IMR-90 (cell line): ENCODE measurements at regions not wholly inside any gene's neighbourhood (a gene's known extent, or its start where the extent isn't known, plus 50 kb on each side); places are given as distances from the start of the nearest gene placed in this dataset.

Experiments
- ATAC-seq: fragments of 200-7000 bp; cut with Tn5 transposase; 2 replicates; pipeline ENCODE4 v1.9.1; 2020; ENCODE audit warnings: low read depth, mild to moderate bottlenecking, moderate library complexity
- BruUV-seq: library from RNA; stranded (reverse); fragments of 400-500 nt; replicated peaks from 2 replicates; lab custom pipeline; 2021; lab: Mats Ljungman, UMichigan
- CTCF ChIA-PET: fragments of 300-600 bp; formaldehyde crosslinking; extraction: SDS; loops from one replicate; lab custom pipeline; 2021; ENCODE audit warnings: antibody characterized with exemption; lab: Yijun Ruan, JAX
- POLR2A ChIA-PET: fragments of 300-600 bp; sonication (Branson Sonifier 250); formaldehyde crosslinking; loops from one replicate; lab custom pipeline; 2022; ENCODE audit warnings: antibody characterized with exemption; ENCODE audit not compliant: unreplicated experiment; lab: Charles Lee
- DNase-seq: peaks from one replicate; pipeline ENCODE4 v3.0.0; 2013
- H2AFZ ChIP-seq: replicated peaks from 2 replicates; pipeline ENCODE3; 2013; ENCODE audit warnings: low read length, mild to moderate bottlenecking; ENCODE audit not compliant: poor library complexity
- H2AK5ac ChIP-seq: 2 replicates; pipeline ENCODE4 v1.6.1; 2013; ENCODE audit warnings: low read depth, low read length, inconsistent platforms
- H2AK9ac ChIP-seq: replicated peaks from 2 replicates; pipeline ENCODE3; 2013; ENCODE audit warnings: mild to moderate bottlenecking, low read depth, low read length, moderate library complexity; ENCODE audit not compliant: poor library complexity
- H2BK120ac ChIP-seq: 2 replicates; pipeline ENCODE4 v1.6.1; 2013; ENCODE audit warnings: low read depth, low read length, inconsistent platforms
- H2BK15ac ChIP-seq: 3 replicates; pipeline ENCODE4 v1.6.1; 2013; ENCODE audit warnings: low read depth, low read length, inconsistent platforms
- H2BK20ac ChIP-seq: 2 replicates; pipeline ENCODE4 v1.6.1; 2013; ENCODE audit warnings: low read depth, mild to moderate bottlenecking, inconsistent platforms, low read length, moderate library complexity
- H2BK5ac ChIP-seq: 2 replicates; pipeline ENCODE4 v1.6.1; 2013; ENCODE audit warnings: mild to moderate bottlenecking, low read depth, low read length, inconsistent platforms; ENCODE audit not compliant: poor library complexity, severe bottlenecking
- H3K14ac ChIP-seq: replicated peaks from 2 replicates; pipeline ENCODE4 v1.6.1; 2013; ENCODE audit warnings: low read depth, low read length, inconsistent platforms
- H3K18ac ChIP-seq: 2 replicates; pipeline ENCODE4 v1.6.1; 2013; ENCODE audit warnings: low read depth, low read length, control low read depth
- H3K23ac ChIP-seq: 2 replicates; pipeline ENCODE4 v1.6.1; 2013; ENCODE audit warnings: low read depth, low read length, inconsistent platforms
- H3K27ac ChIP-seq: 2 replicates; pipeline ENCODE4 v1.5.1; 2013; ENCODE audit warnings: mild to moderate bottlenecking, control low read depth, low read length; ENCODE audit not compliant: insufficient read depth
- H3K27me3 ChIP-seq: 2 replicates; pipeline ENCODE4 v1.6.1; 2013; ENCODE audit warnings: low read length; ENCODE audit not compliant: control insufficient read depth, insufficient read depth
- H3K36me3 ChIP-seq: 2 replicates; pipeline ENCODE4 v1.6.1; 2013; ENCODE audit warnings: low read length, mixed read lengths; ENCODE audit not compliant: control insufficient read depth, insufficient read depth
- H3K4ac ChIP-seq: 2 replicates; pipeline ENCODE4 v1.6.1; 2013; ENCODE audit warnings: low read depth, low read length, inconsistent platforms
- H3K4me1 ChIP-seq: 2 replicates; pipeline ENCODE4 v1.6.1; 2013; ENCODE audit warnings: low read length, mixed read lengths; ENCODE audit not compliant: control insufficient read depth, insufficient read depth
- H3K4me2 ChIP-seq: 2 replicates; pipeline ENCODE4 v1.6.1; 2013; ENCODE audit warnings: low read depth, mild to moderate bottlenecking, control low read depth, low read length, moderate library complexity
- H3K4me3 ChIP-seq: 2 replicates; pipeline ENCODE4 v1.5.1; 2013; ENCODE audit warnings: low read depth, mild to moderate bottlenecking, control low read depth, low read length, moderate library complexity; ENCODE audit not compliant: insufficient read depth
- H3K56ac ChIP-seq: 2 replicates; pipeline ENCODE4 v1.6.1; 2013; ENCODE audit warnings: low read length, inconsistent platforms; ENCODE audit not compliant: insufficient read depth; ENCODE audit errors: extremely low read depth
- H3K79me1 ChIP-seq, 2 experiments: 2 replicates each; pipeline ENCODE4 v1.6.1; 2013; ENCODE audit warnings: low read length in 2 of 2, inconsistent platforms in 1 of 2, low read depth in 1 of 2
- H3K9ac ChIP-seq: 2 replicates; pipeline ENCODE4 v1.6.1; 2013; ENCODE audit warnings: low read depth, low read length, control low read depth
- H3K9me1 ChIP-seq: 2 replicates; pipeline ENCODE4 v1.6.1; 2013; ENCODE audit warnings: low read length, inconsistent platforms; ENCODE audit not compliant: insufficient read depth
- H3K9me3 ChIP-seq: 2 replicates; pipeline ENCODE4 v1.6.1; 2013; ENCODE audit warnings: low read length; ENCODE audit not compliant: control insufficient read depth, insufficient read depth
- H4K20me1 ChIP-seq: 2 replicates; pipeline ENCODE4 v1.6.1; 2013; ENCODE audit warnings: low read length, inconsistent platforms; ENCODE audit not compliant: insufficient read depth
- H4K5ac ChIP-seq: 2 replicates; pipeline ENCODE4 v1.6.1; 2013; ENCODE audit warnings: mild to moderate bottlenecking, low read depth, low read length, control low read depth
- H4K8ac ChIP-seq, 2 experiments: 2 replicates each; pipeline ENCODE4 v1.6.1; 2013; ENCODE audit warnings: low read depth in 2 of 2, low read length in 2 of 2, control low read depth in 1 of 2, inconsistent platforms in 1 of 2
- H4K91ac ChIP-seq: 2 replicates; pipeline ENCODE4 v1.6.1; 2013; ENCODE audit warnings: low read depth, low read length, inconsistent platforms; ENCODE audit not compliant: insufficient read depth
- BHLHE40 ChIP-seq: fragments of 150-350 bp; IDR thresholded peaks from 2 replicates; pipeline ENCODE4 v1.6.1; 2016; ENCODE audit warnings: mild to moderate bottlenecking, low read depth, low read length
- CEBPB ChIP-seq: IDR thresholded peaks from 2 replicates; pipeline ENCODE4 v1.6.1; 2012; ENCODE audit warnings: low read depth, low read length, improper control_type of control experiment
- CHD1 ChIP-seq: IDR thresholded peaks from 2 replicates; pipeline ENCODE4 v1.6.1; 2012; ENCODE audit warnings: low read depth, low read length, improper control_type of control experiment
- CTCF ChIP-seq: conservative IDR thresholded peaks from 2 replicates; pipeline ENCODE4 v1.5.1; 2012; ENCODE audit warnings: mild to moderate bottlenecking, low read depth, low read length, improper control_type of control experiment
- FOS ChIP-seq: fragments of 150-350 bp; IDR thresholded peaks from 2 replicates; pipeline ENCODE4 v1.6.1; 2016; ENCODE audit warnings: low read depth, low read length
- MAFK ChIP-seq: IDR thresholded peaks from 2 replicates; pipeline ENCODE4 v1.6.1; 2012; ENCODE audit warnings: low read depth, low read length, improper control_type of control experiment
- MAZ ChIP-seq: IDR thresholded peaks from 2 replicates; pipeline ENCODE4 v1.6.1; 2012; ENCODE audit warnings: low read depth, mild to moderate bottlenecking, low read length, improper control_type of control experiment, moderate library complexity, borderline replicate concordance
- MXI1 ChIP-seq: IDR thresholded peaks from 2 replicates; pipeline ENCODE4 v1.6.1; 2012; ENCODE audit warnings: low read depth, mild to moderate bottlenecking, low read length, moderate library complexity, borderline replicate concordance
- NFE2L2 ChIP-seq: fragments of 150-350 bp; IDR thresholded peaks from 2 replicates; pipeline ENCODE4 v1.6.1; 2016; ENCODE audit warnings: low read depth, mild to moderate bottlenecking, low read length
- POLR2A ChIP-seq: IDR thresholded peaks from 2 replicates; pipeline ENCODE4 v1.6.1; 2012; ENCODE audit warnings: mild to moderate bottlenecking, low read depth, low read length
- RAD21 ChIP-seq: IDR thresholded peaks from 2 replicates; pipeline ENCODE4 v1.6.1; 2012; ENCODE audit warnings: low read length, improper control_type of control experiment
- RCOR1 ChIP-seq: IDR thresholded peaks from 2 replicates; pipeline ENCODE4 v1.6.1; 2012; ENCODE audit warnings: mild to moderate bottlenecking, low read length, improper control_type of control experiment; ENCODE audit not compliant: insufficient replicate concordance
- RFX5 ChIP-seq: IDR thresholded peaks from 2 replicates; pipeline ENCODE4 v1.8.0; 2012; ENCODE audit warnings: low read depth, mild to moderate bottlenecking, low read length, moderate library complexity
- SMC3 ChIP-seq: fragments of 150-350 bp; IDR thresholded peaks from 2 replicates; pipeline ENCODE4 v1.6.1; 2016; ENCODE audit warnings: low read depth, mild to moderate bottlenecking, antibody characterized with exemption, low read length, moderate library complexity
- WGBS, 2 experiments: methylation state at CpG; one replicate each; pipeline versions ENCODE4 v1.1.5 to v1.1.7; 2013; ENCODE audit warnings: missing lambda C conversion rate in 2 of 2; ENCODE audit not compliant: insufficient read length in 1 of 2; ENCODE audit errors: extremely low coverage in 2 of 2; 5-methylcytosine and 5-hydroxymethylcytosine counted together
- dilution Hi-C: fragments of 300-500 bp; cut with HindIII; formaldehyde crosslinking; loops from one replicate; pipeline ENCODE4 v1.14.3; 2018; ENCODE audit warnings: low sequenced_read_pairs; ENCODE audit not compliant: unreplicated experiment
- in situ Hi-C: fragments of 300-500 bp; cut with MboI; formaldehyde crosslinking; loops from 3 replicates; pipeline ENCODE4 v1.14.3; 2019; ENCODE audit warnings: low sequenced_read_pairs, inconsistent platforms, mixed read lengths
- intact Hi-C: fragments of 100-400 bp; cut with micrococcal nuclease; formaldehyde crosslinking; loops from 2 replicates; pipeline ENCODE4 v1.10.0; 2022
- TF ChIP-seq, protein P1 (sequence below): fragments of 150-350 bp; IDR thresholded peaks from 2 replicates; pipeline ENCODE4 v1.6.1; 2017; ENCODE audit warnings: mild to moderate bottlenecking, antibody characterized with exemption, low read length, low read depth
- TF ChIP-seq, protein P2 (sequence below): fragments of 150-350 bp; IDR thresholded peaks from 2 replicates; pipeline ENCODE4 v1.6.1; 2016; ENCODE audit warnings: low read depth, mild to moderate bottlenecking, low read length, moderate library complexity, borderline replicate concordance

- CTCF ChIA-PET = no interaction called here
- no peak overlapping the region for H3K56ac ChIP-seq
Measured at GRCh38 chr3:10762611-10763247, 53.3 kb upstream of the SLC6A11 start.

More at GRCh38 chr3:10762611-10763247, 53.3 kb upstream of the SLC6A11 start:
- no TSS peak for BruUV-seq
- Histone ChIP-seq H2AK9ac (no peak overlapping the region), H3K14ac (no peak overlapping the region), H4K5ac (no peak overlapping the region), H3K79me1 (no peaks in the 10 kb centered on the region), H2BK20ac (no peak overlapping the region), H2BK120ac (no peak overlapping the region), H3K4ac (no peak overlapping the region), H3K9ac (no peak overlapping the region), H3K36me3 (no peaks in the 10 kb centered on the region), H3K18ac (no peak overlapping the region), H3K4me2 (no peak overlapping the region), H3K9me3 (no peaks in the 10 kb centered on the region), H4K91ac (no peak overlapping the region), H3K23ac (no peak overlapping the region), H3K27ac (no peak overlapping the region), H3K4me1 (no peaks in the 10 kb centered on the region), H2BK5ac (no peak overlapping the region), H3K27me3 (peaks cover 4% of the 10 kb centered on the region; the same call in 1 of the 2 replicates), H2BK15ac (no peak overlapping the region), H3K9me1 (no peaks in the 10 kb centered on the region), H4K20me1 (no peaks in the 10 kb centered on the region), H2AFZ (no peak overlapping the region), H3K4me3 (no peak overlapping the region), H4K8ac (no peak overlapping the region), H2AK5ac (no peak overlapping the region)
- dilution Hi-C loops (no loop called here), in situ Hi-C loops (loop anchor here (25.0 kb wide), 2 partner anchors 575 to 900 kb away; no protein-coding TSS in a partner anchor), intact Hi-C loops (no loop called here)
- no peak for TF ChIP-seq CTCF
- TF ChIP-seq MAZ = no peak
- TF ChIP-seq RCOR1 = no peak
- no peak for TF ChIP-seq CEBPB
- no peak for TF ChIP-seq MXI1
- TF ChIP-seq SMC3 = no peak
- TF ChIP-seq CHD1 = no peak
- TF ChIP-seq, protein P1, sequence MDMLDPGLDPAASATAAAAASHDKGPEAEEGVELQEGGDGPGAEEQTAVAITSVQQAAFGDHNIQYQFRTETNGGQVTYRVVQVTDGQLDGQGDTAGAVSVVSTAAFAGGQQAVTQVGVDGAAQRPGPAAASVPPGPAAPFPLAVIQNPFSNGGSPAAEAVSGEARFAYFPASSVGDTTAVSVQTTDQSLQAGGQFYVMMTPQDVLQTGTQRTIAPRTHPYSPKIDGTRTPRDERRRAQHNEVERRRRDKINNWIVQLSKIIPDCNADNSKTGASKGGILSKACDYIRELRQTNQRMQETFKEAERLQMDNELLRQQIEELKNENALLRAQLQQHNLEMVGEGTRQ = no peak
- TF ChIP-seq RFX5 = no peak
- no peak for TF ChIP-seq NFE2L2
- TF ChIP-seq, protein P2, sequence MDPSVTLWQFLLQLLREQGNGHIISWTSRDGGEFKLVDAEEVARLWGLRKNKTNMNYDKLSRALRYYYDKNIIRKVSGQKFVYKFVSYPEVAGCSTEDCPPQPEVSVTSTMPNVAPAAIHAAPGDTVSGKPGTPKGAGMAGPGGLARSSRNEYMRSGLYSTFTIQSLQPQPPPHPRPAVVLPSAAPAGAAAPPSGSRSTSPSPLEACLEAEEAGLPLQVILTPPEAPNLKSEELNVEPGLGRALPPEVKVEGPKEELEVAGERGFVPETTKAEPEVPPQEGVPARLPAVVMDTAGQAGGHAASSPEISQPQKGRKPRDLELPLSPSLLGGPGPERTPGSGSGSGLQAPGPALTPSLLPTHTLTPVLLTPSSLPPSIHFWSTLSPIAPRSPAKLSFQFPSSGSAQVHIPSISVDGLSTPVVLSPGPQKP = no peak
- no peak for TF ChIP-seq RAD21
- no peak for TF ChIP-seq FOS
- no peak for TF ChIP-seq POLR2A
- TF ChIP-seq BHLHE40 = no peak
- TF ChIP-seq MAFK = no peak
- ATAC-seq = no peak
- DNase-seq = no peak
- no CpG with 5 or more reads among the region's 9 CpGs for WGBS, 2 experiments
- POLR2A ChIA-PET = no interaction called here
